GM12892 (cell line): ENCODE measurements at regions not wholly inside any gene's neighbourhood (a gene's known extent, or its start where the extent isn't known, plus 50 kb on each side); places are given as distances from the start of the nearest gene placed in this dataset.

Source experiments
- POLR2A ChIP-seq: IDR thresholded peaks from 2 replicates; pipeline ENCODE4 v1.6.1; 2011; ENCODE audit warnings: low read depth, low read length, control low read depth
- POLR2AphosphoS5 ChIP-seq: IDR thresholded peaks from 2 replicates; pipeline ENCODE4 v1.6.1; 2011; ENCODE audit warnings: low read depth, low read length, control low read depth
- TAF1 ChIP-seq: IDR thresholded peaks from 2 replicates; pipeline ENCODE4 v1.6.1; 2011; ENCODE audit warnings: low read depth, mild to moderate bottlenecking, control low read depth, low read length, borderline replicate concordance

DNA sequence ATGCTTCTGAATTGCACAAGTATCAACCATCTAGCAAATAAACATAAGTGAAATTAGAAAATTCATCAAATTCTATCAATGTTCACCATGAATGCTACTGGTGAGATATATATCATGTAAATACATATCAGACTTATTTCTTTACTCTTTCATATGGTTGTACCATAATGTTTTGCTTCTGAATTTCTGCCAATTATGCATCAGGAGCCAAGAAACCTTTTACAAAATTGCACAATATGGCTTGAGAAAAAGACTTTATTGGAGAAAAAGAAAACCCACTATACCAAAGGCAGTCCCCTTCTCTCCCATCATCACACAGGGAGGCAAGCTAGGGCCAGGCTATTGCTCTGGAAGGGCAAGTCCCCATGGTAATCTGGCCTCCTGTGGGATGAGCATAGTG, 402.6 kb downstream of the C6orf118 start:
- TF ChIP-seq POLR2A (no peak), POLR2AphosphoS5 (no peak), TAF1 (no peak)
